Thymus (tissue), 11 donors: ENCODE measurements at regions not wholly inside any gene's neighbourhood (a gene's known extent, or its start where the extent isn't known, plus 50 kb on each side); places are given as distances from the start of the nearest gene placed in this dataset.

Experiments used
- DNase-seq, 9 donors: peaks; one replicate each; pipeline ENCODE4 v3.0.0-alpha.2; 2013; ENCODE audit warnings: low spot score in 9 of 9, low read depth in 6 of 9, missing footprints in 1 of 9
- H3K27ac ChIP-seq, 2 donors: one replicate each; pipeline ENCODE4 v1.5.1; 2013; ENCODE audit warnings: control low read depth in 1 of 2, low read depth in 1 of 2, low read length in 1 of 2, mild to moderate bottlenecking in 1 of 2, moderate library complexity in 1 of 2
- H3K27me3 ChIP-seq, 2 donors: one replicate each; pipeline ENCODE4 v1.5.1; 2013; ENCODE audit warnings: low read length in 1 of 2; ENCODE audit not compliant: control insufficient read depth in 2 of 2, insufficient read depth in 1 of 2
- H3K36me3 ChIP-seq, 2 donors: one replicate each; pipeline ENCODE4 v1.5.1; 2013; ENCODE audit warnings: low read length in 1 of 2, mild to moderate bottlenecking in 1 of 2, moderate library complexity in 1 of 2; ENCODE audit not compliant: control insufficient read depth in 2 of 2, insufficient read depth in 2 of 2
- H3K4me1 ChIP-seq, 2 donors: one replicate each; pipeline ENCODE4 v1.5.1; 2013; ENCODE audit warnings: low read length in 2 of 2; ENCODE audit not compliant: control insufficient read depth in 2 of 2, insufficient read depth in 2 of 2
- H3K4me3 ChIP-seq, 2 donors: one replicate each; pipeline ENCODE4 v1.5.1; 2013; ENCODE audit warnings: low read length in 2 of 2, control low read depth in 1 of 2, mild to moderate bottlenecking in 1 of 2
- H3K9me3 ChIP-seq, 2 donors: one replicate each; pipeline ENCODE4 v1.5.1; 2013; ENCODE audit warnings: low read length in 1 of 2, mild to moderate bottlenecking in 1 of 2; ENCODE audit not compliant: control insufficient read depth in 2 of 2, insufficient read depth in 1 of 2
- WGBS: extraction: QIAGEN DNeasy Blood & Tissue Kit; methylation state at CpG from one replicate; pipeline ENCODE4 v1.1.7; 2013; 5-methylcytosine and 5-hydroxymethylcytosine counted together
- donor health status: healthy.

DNA sequence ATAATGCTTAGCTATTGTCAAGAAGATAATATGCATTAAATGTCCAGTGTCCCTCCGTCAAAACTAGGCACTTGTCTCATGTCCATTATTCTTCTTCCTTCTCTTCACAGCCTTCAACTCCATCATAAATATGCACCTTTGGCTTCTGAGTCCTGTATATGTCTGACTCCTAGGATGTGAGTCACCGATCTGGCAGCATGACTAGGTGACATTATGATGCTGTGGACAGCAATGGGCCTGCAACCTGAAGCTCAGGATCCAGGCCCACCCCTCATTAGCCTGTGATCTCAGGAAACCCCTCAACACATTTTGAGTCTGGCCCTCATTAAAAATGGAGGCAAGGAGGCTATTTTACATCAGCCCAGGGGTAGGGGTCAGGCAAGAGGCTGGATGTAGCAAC is 362.5 kb upstream of the ZMIZ1 start:
- Histone ChIP-seq H3K9me3 (no peaks in the 10 kb centered on the region), H3K4me3 (no peak overlapping the region), H3K4me1 (no peaks in the 10 kb centered on the region), H3K36me3 (no peaks in the 10 kb centered on the region), H3K27me3 (no peaks in the 10 kb centered on the region), H3K27ac (no peak overlapping the region)
- 97% methylated on average over 2 of the region's 2 CpGs for WGBS
- DNase-seq: no peak

DNA sequence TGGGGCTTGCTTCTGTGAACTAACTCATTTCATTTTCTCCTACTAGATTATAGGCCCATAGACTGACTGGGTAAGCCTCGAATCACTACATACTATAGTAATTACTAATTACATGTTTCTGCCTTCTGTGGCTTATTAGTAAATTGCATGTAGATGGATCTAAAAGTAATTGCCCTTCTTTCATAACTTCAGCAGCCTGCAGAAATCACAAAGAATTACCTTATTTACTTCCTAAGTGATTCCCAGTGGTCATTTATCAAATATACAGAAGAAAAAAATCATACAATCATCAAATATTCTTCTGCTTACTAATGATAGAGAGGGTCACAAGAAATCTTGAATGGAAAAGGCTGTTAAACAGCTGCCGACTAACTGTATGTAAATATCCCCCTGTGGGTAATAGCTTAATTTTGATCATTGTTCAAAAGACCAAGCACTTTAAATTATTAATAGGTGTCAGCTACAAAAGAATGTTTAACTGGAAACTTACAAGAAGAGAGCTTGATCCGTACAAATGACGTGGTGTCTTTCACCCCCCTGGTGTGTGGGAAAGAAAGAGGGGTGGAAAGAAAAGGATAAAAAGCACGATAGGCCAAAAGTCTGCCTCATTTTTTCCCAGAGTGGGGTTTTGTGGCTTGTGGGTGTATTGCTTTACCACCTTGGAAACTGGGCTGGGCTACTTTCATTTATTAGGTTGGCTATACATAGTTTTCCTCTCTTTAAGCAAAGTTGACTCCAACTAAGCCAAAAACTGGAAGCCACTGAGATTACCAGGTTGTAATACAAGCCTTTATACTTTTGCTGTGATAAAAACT is 361.8 kb upstream of the ZMIZ1 start:
- H3K27ac ChIP-seq: no peak overlapping the region
- no peak for DNase-seq

DNA sequence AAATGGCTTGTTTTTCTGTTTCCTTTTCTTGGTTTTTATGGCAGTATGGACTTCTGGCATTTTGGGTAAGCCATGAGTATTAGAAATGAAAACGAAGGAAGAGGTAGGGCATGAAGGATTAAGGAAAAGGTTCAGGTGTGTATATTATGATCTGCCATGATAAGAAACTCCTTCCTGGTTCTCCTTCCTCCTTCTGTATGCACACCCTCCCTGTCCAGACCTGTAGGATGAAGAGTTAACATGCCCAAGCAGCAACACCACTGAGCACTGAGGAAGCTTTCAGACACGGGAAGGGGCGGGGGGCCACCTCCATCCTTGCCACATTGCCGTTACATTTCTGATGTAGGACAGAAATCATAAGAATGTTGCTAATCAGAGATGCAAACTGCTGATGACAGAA is 361.0 kb upstream of the ZMIZ1 start:
- no peaks in the 10 kb centered on the region for H3K4me1 ChIP-seq
- H3K9me3 ChIP-seq: no peaks in the 10 kb centered on the region
- H3K4me3 ChIP-seq: no peak overlapping the region
- H3K27me3 ChIP-seq: no peaks in the 10 kb centered on the region
- no peak overlapping the region for H3K27ac ChIP-seq
- no peak for DNase-seq
- no peaks in the 10 kb centered on the region for H3K36me3 ChIP-seq
- WGBS: 81% methylated on average over 4 of the region's 4 CpGs

More for the DNA sequence above, 361.8 kb upstream of the ZMIZ1 start:
- 83% methylated on average over 5 of the region's 5 CpGs for WGBS
- H3K9me3 ChIP-seq: no peaks in the 10 kb centered on the region
- H3K27me3 ChIP-seq: no peaks in the 10 kb centered on the region
- no peak overlapping the region for H3K4me3 ChIP-seq
- H3K4me1 ChIP-seq: no peaks in the 10 kb centered on the region
- H3K36me3 ChIP-seq: no peaks in the 10 kb centered on the region

DNA sequence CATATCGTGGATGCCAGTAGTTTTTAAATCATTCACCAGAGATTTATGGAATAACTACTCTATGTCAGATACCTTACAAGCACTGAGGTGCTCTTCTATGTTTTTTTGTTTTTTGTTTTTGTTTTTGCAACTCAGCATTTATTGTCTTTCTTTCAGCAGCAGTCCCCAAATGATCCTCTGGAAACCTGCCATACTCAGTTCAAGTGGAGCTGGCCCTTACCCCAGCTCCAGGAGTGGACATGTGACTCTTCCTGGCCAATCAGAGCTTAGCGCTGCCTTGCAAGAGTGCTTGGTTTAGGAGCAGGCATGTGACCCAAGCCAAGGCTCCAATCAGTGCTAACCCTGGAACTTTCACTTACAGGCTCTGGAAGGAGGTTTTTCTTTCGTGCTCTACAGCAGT is 356.6 kb upstream of the ZMIZ1 start:
- no peaks in the 10 kb centered on the region for H3K4me1 ChIP-seq
- no peak overlapping the region for H3K27ac ChIP-seq
- H3K9me3 ChIP-seq: no peaks in the 10 kb centered on the region
- no peaks in the 10 kb centered on the region for H3K36me3 ChIP-seq
- 94% methylated on average over 3 of the region's 3 CpGs for WGBS
- no peak for DNase-seq
- H3K27me3 ChIP-seq: no peaks in the 10 kb centered on the region
- no peak overlapping the region for H3K4me3 ChIP-seq

DNA sequence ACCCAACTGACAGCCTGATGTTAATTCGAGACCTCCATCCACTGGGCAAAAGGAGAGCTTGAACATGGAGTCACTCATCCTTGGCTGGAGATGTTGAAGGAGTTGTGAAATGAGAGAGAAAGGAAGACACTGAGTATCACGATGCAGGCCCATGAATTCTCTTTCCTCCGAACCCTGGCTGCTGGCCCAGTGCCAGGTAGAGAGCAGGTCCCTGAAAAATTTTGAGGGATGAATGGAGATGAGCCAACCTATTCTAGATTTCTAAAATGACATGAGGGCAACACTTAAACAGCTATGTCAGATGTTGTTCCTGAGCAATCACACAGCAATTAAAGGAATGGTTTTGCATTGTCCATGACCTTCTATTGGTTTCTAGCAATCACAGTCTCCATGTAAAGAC is 355.1 kb upstream of the ZMIZ1 start:
- WGBS: 93% methylated on average over 3 of the region's 3 CpGs

DNA sequence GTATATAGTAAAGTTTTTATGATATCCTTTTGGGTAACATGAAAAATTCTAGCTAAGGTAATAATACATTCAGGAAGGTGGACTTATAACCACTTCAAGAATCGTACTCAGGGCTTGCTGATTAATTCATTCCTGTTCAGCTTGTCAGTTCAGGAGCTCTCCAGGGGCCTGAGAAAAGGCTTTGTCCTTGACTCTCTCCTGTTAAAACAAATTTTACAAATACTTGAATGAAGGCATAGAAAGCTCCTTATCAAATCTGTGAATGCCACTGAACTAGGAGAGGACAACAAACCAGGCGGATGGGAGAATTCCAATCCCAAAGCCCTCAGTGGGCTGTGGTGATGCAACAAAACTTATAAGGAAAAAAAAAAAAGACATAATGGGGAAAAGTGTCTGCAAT is 354.5 kb upstream of the ZMIZ1 start:
- WGBS: 95% methylated on average over 2 of the region's 2 CpGs
- Histone ChIP-seq H3K36me3 (no peaks in the 10 kb centered on the region), H3K27me3 (no peaks in the 10 kb centered on the region), H3K4me3 (no peak overlapping the region), H3K27ac (no peak overlapping the region), H3K4me1 (no peaks in the 10 kb centered on the region), H3K9me3 (no peaks in the 10 kb centered on the region)
- no peak for DNase-seq

More for the DNA sequence above, 355.1 kb upstream of the ZMIZ1 start:
- no peak for DNase-seq
- no peak overlapping the region for H3K27ac ChIP-seq
- H3K4me1 ChIP-seq: no peaks in the 10 kb centered on the region
- H3K36me3 ChIP-seq: no peaks in the 10 kb centered on the region
- H3K9me3 ChIP-seq: no peaks in the 10 kb centered on the region
- no peak overlapping the region for H3K4me3 ChIP-seq
- H3K27me3 ChIP-seq: no peaks in the 10 kb centered on the region

DNA sequence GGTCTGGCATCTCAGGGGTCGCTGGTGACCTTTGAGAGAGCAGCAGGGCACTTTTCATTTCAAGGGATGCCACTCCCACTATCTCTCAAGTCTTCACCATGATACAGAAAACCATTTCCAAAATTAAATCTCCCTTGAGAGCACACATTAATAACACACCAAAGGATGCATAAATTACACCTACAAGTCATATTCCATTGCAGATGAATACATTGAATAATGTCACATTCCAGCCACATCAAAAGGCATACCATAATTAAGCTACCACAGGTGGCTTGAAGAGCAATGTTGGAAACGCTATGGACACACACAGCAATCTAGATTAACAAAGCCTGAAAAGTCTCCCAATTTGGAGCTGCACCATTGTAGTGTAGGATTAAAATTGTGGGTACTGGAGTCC is 353.3 kb upstream of the ZMIZ1 start:
- no peak for DNase-seq
- H3K4me1 ChIP-seq: no peaks in the 10 kb centered on the region
- H3K4me3 ChIP-seq: no peak overlapping the region
- H3K36me3 ChIP-seq: no peaks in the 10 kb centered on the region
- whole genome bisulfite sequencing: 82% methylated on average over 2 of the region's 2 CpGs
- no peaks in the 10 kb centered on the region for H3K9me3 ChIP-seq
- H3K27ac ChIP-seq: no peak overlapping the region
- H3K27me3 ChIP-seq: no peaks in the 10 kb centered on the region

DNA sequence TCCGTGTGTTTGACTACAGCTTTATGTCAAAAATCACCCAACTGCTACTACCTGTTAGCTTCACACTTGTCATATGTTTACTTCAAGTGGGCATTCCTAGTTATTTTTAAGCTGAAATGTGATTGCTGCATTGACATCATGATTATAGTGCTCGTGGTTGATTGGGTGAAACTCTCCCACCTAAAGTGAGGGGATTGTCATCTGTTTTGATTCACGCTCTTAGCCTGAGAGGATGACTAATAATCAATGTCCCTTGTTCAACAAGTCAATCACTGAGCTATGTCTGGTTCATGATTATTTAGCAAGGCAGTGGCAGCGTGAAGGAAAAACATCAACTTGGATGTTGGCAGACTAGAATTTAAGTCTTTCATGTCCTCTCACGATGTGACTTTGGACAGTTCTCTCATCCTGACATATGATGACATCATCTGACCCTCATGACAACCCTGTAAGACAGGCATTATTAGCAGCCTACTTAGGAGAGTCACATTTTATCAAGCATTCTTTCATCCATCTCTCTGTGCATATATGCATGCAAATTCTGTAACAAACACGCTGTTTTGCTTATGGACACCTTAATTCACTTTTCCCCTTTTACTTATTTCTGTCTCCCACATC is 352.6 kb upstream of the ZMIZ1 start:
- no peaks in the 10 kb centered on the region for H3K9me3 ChIP-seq
- WGBS: 96% methylated on average over 6 of the region's 6 CpGs
- DNase-seq: no peak
- H3K27ac ChIP-seq: no peak overlapping the region
- H3K27me3 ChIP-seq: no peaks in the 10 kb centered on the region
- H3K36me3 ChIP-seq: no peaks in the 10 kb centered on the region
- H3K4me1 ChIP-seq: no peaks in the 10 kb centered on the region
- H3K4me3 ChIP-seq: no peak overlapping the region

DNA sequence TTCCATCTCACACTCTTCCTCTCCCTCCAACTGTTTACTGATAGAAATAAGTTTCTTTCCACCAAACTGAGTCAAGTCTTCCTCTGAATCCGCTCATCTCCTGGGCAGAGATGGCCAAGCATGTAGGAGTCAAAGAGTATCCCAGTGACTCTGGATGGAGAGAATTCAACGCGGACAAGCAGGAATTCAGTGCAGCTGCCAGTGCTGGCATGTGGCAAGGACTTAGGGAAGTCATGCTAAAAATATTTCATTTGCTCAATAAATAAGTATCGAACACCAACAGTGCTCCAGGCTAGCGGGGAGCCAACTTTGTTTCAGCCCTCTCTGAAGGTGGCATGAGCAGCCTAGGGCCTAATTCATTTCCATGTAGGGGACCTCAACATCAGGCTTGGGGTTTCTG is 351.6 kb upstream of the ZMIZ1 start:
- Histone ChIP-seq H3K4me1 (no peaks in the 10 kb centered on the region), H3K9me3 (no peaks in the 10 kb centered on the region), H3K4me3 (no peak overlapping the region), H3K27ac (no peak overlapping the region), H3K27me3 (no peaks in the 10 kb centered on the region), H3K36me3 (no peaks in the 10 kb centered on the region)
- 77% methylated on average over 5 of the region's 5 CpGs for WGBS
- no peak for DNase-seq
